MM.1S (cell line): ENCODE measurements at regions not wholly inside any gene's neighbourhood (a gene's known extent, or its start where the extent isn't known, plus 50 kb on each side); places are given as distances from the start of the nearest gene placed in this dataset.

Experiments used
- DNase-seq: peaks from one replicate; pipeline ENCODE4 v3.0.0-alpha.2; 2015
- H2AFZ ChIP-seq: fragments of 300-600 bp; sonication (generic); 2 replicates; pipeline ENCODE4 v1.6.0; 2016; ENCODE audit warnings: antibody characterized with exemption, low read length
- H3F3A ChIP-seq: fragments of 300-600 bp; sonication (generic); 2 replicates; pipeline ENCODE4 v1.6.1; 2016; ENCODE audit warnings: mild to moderate bottlenecking, antibody characterized with exemption, low read length, moderate library complexity, mixed read lengths; ENCODE audit not compliant: insufficient read depth
- H3K27ac ChIP-seq: fragments of 300-600 bp; sonication (generic); 2 replicates; pipeline ENCODE4 v1.5.1; 2016; ENCODE audit warnings: mild to moderate bottlenecking, low read length
- H3K27me3 ChIP-seq: fragments of 300-600 bp; sonication (generic); replicated peaks from 2 replicates; pipeline ENCODE4 v1.6.0; 2016; ENCODE audit warnings: low read length; ENCODE audit not compliant: insufficient read depth
- H3K36me3 ChIP-seq: fragments of 300-600 bp; sonication (generic); replicated peaks from 2 replicates; pipeline ENCODE4 v1.6.1; 2016; ENCODE audit warnings: mild to moderate bottlenecking, low read length, mixed read lengths; ENCODE audit not compliant: insufficient read depth
- H3K4me1 ChIP-seq: fragments of 300-600 bp; sonication (generic); 2 replicates; pipeline ENCODE4 v1.6.1; 2016; ENCODE audit warnings: low read length, mixed read lengths
- H3K4me2 ChIP-seq: fragments of 300-600 bp; sonication (generic); 2 replicates; pipeline ENCODE4 v1.6.0; 2016; ENCODE audit warnings: low read depth, low read length
- H3K4me3 ChIP-seq: fragments of 300-600 bp; sonication (generic); 2 replicates; pipeline ENCODE4 v1.5.1; 2016; ENCODE audit warnings: low read length, mixed read lengths
- H3K79me2 ChIP-seq: fragments of 300-600 bp; sonication (generic); 2 replicates; pipeline ENCODE4 v1.6.1; 2016; ENCODE audit warnings: mixed run types, low read length, mixed read lengths
- H3K9ac ChIP-seq: fragments of 300-600 bp; sonication (generic); 2 replicates; pipeline ENCODE4 v1.6.1; 2016; ENCODE audit warnings: low read length, mixed read lengths
- H3K9me2 ChIP-seq: fragments of 300-600 bp; sonication (generic); replicated peaks from 2 replicates; pipeline ENCODE4 v1.6.1; 2016; ENCODE audit warnings: mild to moderate bottlenecking, low read length, mixed read lengths; ENCODE audit not compliant: insufficient read depth
- H3K9me3 ChIP-seq: fragments of 300-600 bp; sonication (generic); replicated peaks from 2 replicates; pipeline ENCODE4 v1.6.1; 2016; ENCODE audit warnings: mild to moderate bottlenecking, low read length, mixed read lengths; ENCODE audit not compliant: insufficient read depth
- H4K20me1 ChIP-seq: fragments of 300-600 bp; sonication (generic); 2 replicates; pipeline ENCODE4 v1.6.1; 2016; ENCODE audit warnings: mild to moderate bottlenecking, low read length, moderate library complexity, mixed read lengths; ENCODE audit not compliant: insufficient read depth
- CTCF ChIP-seq: fragments of 300-600 bp; sonication (generic); IDR thresholded peaks from 2 replicates; pipeline ENCODE4 v1.5.1; 2016; ENCODE audit warnings: antibody characterized with exemption, low read length, mixed read lengths
- EZH2 ChIP-seq: fragments of 300-600 bp; sonication (generic); optimal IDR thresholded peaks from 2 replicates; pipeline ENCODE3; 2017; ENCODE audit warnings: low read depth, mild to moderate bottlenecking, antibody characterized with exemption, low read length, mixed read lengths
- EZH2phosphoT487 ChIP-seq: fragments of 300-600 bp; sonication (generic); IDR thresholded peaks from 2 replicates; pipeline ENCODE4 v1.6.1; 2018; ENCODE audit warnings: antibody characterized with exemption, low read length

- H4K20me1 ChIP-seq, result no peaks in the 10 kb centered on the region
- no peak for TF ChIP-seq EZH2phosphoT487
- no peak for TF ChIP-seq EZH2
- no peak for TF ChIP-seq CTCF
- H3K27ac ChIP-seq, result no peak overlapping the region
- no peaks in the 10 kb centered on the region for H3K9me2 ChIP-seq
- H3K27me3 ChIP-seq, result no peaks in the 10 kb centered on the region
- no peak overlapping the region for H3K4me2 ChIP-seq
- no peak overlapping the region for H3K4me3 ChIP-seq
- H3K9me3 ChIP-seq, result no peaks in the 10 kb centered on the region
- H3K79me2 ChIP-seq, result no peaks in the 10 kb centered on the region
- no peaks in the 10 kb centered on the region for H3K36me3 ChIP-seq
- no peaks in the 10 kb centered on the region for H3K4me1 ChIP-seq
- H3K9ac ChIP-seq, result no peak overlapping the region
- no peaks in the 10 kb centered on the region for H3F3A ChIP-seq
- DNase-seq, result no peak
- no peak overlapping the region for H2AFZ ChIP-seq
Measured at GRCh38 chr21:16421965-16422364, 692.2 kb downstream of the USP25 start.

DNA sequence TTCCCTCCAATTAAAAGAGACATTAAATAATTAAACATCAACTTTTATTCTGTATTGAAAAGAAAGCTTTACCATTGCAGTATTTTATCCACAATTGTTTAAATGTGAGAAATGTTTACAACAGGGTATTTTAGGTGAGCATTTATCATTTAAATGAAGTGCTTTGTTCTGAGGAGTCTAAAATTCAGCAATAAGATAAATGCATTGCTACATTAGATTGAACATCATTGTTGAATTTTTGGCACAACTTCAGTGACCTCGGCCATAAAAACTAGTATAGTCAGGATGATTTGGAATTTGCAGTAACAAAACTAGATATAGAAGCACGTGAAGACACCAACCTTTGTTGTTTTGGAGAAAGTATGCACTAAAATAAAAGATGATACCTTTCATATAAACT is 692.9 kb downstream of the USP25 start:
- no peak for DNase-seq
- H3K4me3 ChIP-seq, result no peak overlapping the region
- H3K9ac ChIP-seq, result no peak overlapping the region
- H2AFZ ChIP-seq, result no peak overlapping the region
- no peaks in the 10 kb centered on the region for H3K27me3 ChIP-seq
- no peaks in the 10 kb centered on the region for H3K4me1 ChIP-seq
- H3K9me3 ChIP-seq, result no peaks in the 10 kb centered on the region
- no peaks in the 10 kb centered on the region for H3K36me3 ChIP-seq
- no peaks in the 10 kb centered on the region for H4K20me1 ChIP-seq
- H3K4me2 ChIP-seq, result no peak overlapping the region
- H3K9me2 ChIP-seq, result no peaks in the 10 kb centered on the region
- no peaks in the 10 kb centered on the region for H3F3A ChIP-seq
- TF ChIP-seq EZH2phosphoT487, result no peak
- no peak for TF ChIP-seq CTCF
- H3K79me2 ChIP-seq, result no peaks in the 10 kb centered on the region
- H3K27ac ChIP-seq, result no peak overlapping the region

- Histone ChIP-seq H3K9me2 (no peaks in the 10 kb centered on the region), H3K9ac (no peak overlapping the region), H4K20me1 (no peaks in the 10 kb centered on the region), H3F3A (no peaks in the 10 kb centered on the region), H3K9me3 (no peaks in the 10 kb centered on the region), H3K36me3 (no peaks in the 10 kb centered on the region), H3K4me1 (no peaks in the 10 kb centered on the region), H3K4me3 (no peak overlapping the region), H2AFZ (no peak overlapping the region), H3K27me3 (no peaks in the 10 kb centered on the region), H3K4me2 (no peak overlapping the region), H3K79me2 (no peaks in the 10 kb centered on the region), H3K27ac (no peak overlapping the region)
- TF ChIP-seq CTCF (no peak), EZH2 (no peak), EZH2phosphoT487 (no peak)
- DNase-seq, result no peak
Measured at GRCh38 chr21:16423921-16424320, 694.1 kb downstream of the USP25 start.

- H3K79me2 ChIP-seq, result no peaks in the 10 kb centered on the region
- no peak for DNase-seq
- no peak overlapping the region for H3K9ac ChIP-seq
- TF ChIP-seq CTCF, result no peak
- TF ChIP-seq EZH2, result no peak
- TF ChIP-seq EZH2phosphoT487, result no peak
- H4K20me1 ChIP-seq, result no peaks in the 10 kb centered on the region
- H2AFZ ChIP-seq, result no peak overlapping the region
- no peak overlapping the region for H3K4me3 ChIP-seq
- H3K4me1 ChIP-seq, result no peaks in the 10 kb centered on the region
- H3K27me3 ChIP-seq, result no peaks in the 10 kb centered on the region
- H3F3A ChIP-seq, result no peaks in the 10 kb centered on the region
- H3K4me2 ChIP-seq, result no peak overlapping the region
- no peaks in the 10 kb centered on the region for H3K9me3 ChIP-seq
- H3K27ac ChIP-seq, result no peak overlapping the region
- no peaks in the 10 kb centered on the region for H3K9me2 ChIP-seq
- H3K36me3 ChIP-seq, result no peaks in the 10 kb centered on the region
Measured at GRCh38 chr21:16424331-16424751, 694.6 kb downstream of the USP25 start.
